ENCODE measurements at regions not wholly inside any gene's neighbourhood (a gene's known extent, or its start where the extent isn't known, plus 50 kb on each side); places are given as distances from the start of the nearest gene placed in this dataset.
A peak's percentile ranks its signal among the peaks of the same experiment; 100 is the strongest.

GRCh38 chr9:87197349-87198130 lies 250.2 kb upstream of the GAS1 start:
- peak in 1 of 2 donors; percentile 45 for DNase-seq
- TF ChIP-seq, protein P1, sequence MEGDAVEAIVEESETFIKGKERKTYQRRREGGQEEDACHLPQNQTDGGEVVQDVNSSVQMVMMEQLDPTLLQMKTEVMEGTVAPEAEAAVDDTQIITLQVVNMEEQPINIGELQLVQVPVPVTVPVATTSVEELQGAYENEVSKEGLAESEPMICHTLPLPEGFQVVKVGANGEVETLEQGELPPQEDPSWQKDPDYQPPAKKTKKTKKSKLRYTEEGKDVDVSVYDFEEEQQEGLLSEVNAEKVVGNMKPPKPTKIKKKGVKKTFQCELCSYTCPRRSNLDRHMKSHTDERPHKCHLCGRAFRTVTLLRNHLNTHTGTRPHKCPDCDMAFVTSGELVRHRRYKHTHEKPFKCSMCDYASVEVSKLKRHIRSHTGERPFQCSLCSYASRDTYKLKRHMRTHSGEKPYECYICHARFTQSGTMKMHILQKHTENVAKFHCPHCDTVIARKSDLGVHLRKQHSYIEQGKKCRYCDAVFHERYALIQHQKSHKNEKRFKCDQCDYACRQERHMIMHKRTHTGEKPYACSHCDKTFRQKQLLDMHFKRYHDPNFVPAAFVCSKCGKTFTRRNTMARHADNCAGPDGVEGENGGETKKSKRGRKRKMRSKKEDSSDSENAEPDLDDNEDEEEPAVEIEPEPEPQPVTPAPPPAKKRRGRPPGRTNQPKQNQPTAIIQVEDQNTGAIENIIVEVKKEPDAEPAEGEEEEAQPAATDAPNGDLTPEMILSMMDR (IDR thresholded peaks at IDR 0.05) = no peak
- Histone ChIP-seq H3K36me3 (no peaks in the 10 kb centered on the region), H3K9me3 (no peaks in the 10 kb centered on the region), H3K27ac (peak overlapping the region in 1 of 2 donors; percentile 21), H3K27me3 (no peaks in the 10 kb centered on the region), H3K4me3 (no peak overlapping the region), H3K4me1 (peaks cover 0 to 31% (median 4%) of the 10 kb centered on the region in 4 donors)
- intact Hi-C loops (cut with DNase I; ENCODE audit: low total_unique reads) = no loop called here

DNA sequence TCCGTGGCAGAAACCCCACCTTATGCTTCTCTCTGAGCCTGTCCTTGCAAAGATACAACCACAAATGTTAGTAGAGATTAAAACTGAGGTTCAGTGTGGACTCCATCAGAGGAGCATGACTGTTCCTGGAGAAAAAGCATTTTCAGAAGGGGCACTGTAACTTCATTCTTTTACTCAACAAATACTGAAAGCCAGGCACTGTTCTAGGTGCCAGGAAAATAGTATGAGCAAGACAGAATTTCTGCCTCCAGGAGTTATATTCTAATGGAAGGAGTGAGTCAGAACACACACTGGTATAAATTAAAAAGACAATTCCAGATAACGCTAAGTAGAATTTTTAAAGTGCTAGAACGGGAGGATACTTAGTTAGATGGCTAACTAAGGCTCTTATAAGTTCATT lies 251.4 kb upstream of the GAS1 start:
- Histone ChIP-seq H3K27ac (no peak overlapping the region), H3K36me3 (no peaks in the 10 kb centered on the region), H3K4me3 (no peak overlapping the region), H3K27me3 (no peaks in the 10 kb centered on the region), H3K4me1 (peaks cover 0 to 28% (median 4%) of the 10 kb centered on the region in 4 donors), H3K9me3 (no peaks in the 10 kb centered on the region)
- TF ChIP-seq, protein P1 (IDR thresholded peaks at IDR 0.05) = no peak
- intact Hi-C loops (cut with DNase I; ENCODE audit: low total_unique reads) = no loop called here
- DNase-seq = no peak

GRCh38 chr9:87199278-87199677 lies 252.0 kb upstream of the GAS1 start:
- Histone ChIP-seq H3K36me3 (no peaks in the 10 kb centered on the region), H3K4me3 (no peak overlapping the region), H3K27ac (no peak overlapping the region), H3K4me1 (peaks cover 0 to 22% (median 0%) of the 10 kb centered on the region in 4 donors), H3K9me3 (no peaks in the 10 kb centered on the region), H3K27me3 (no peaks in the 10 kb centered on the region)
- intact Hi-C loops (cut with DNase I; ENCODE audit: low total_unique reads) = no loop called here
- DNase-seq = no peak
- TF ChIP-seq, protein P1 (IDR thresholded peaks at IDR 0.05) = no peak

- intact Hi-C loops (cut with DNase I; ENCODE audit: low total_unique reads) = no loop called here
These were observed 252.5 kb upstream of the GAS1 start for GRCh38 chr9:87199782-87200181.

DNA sequence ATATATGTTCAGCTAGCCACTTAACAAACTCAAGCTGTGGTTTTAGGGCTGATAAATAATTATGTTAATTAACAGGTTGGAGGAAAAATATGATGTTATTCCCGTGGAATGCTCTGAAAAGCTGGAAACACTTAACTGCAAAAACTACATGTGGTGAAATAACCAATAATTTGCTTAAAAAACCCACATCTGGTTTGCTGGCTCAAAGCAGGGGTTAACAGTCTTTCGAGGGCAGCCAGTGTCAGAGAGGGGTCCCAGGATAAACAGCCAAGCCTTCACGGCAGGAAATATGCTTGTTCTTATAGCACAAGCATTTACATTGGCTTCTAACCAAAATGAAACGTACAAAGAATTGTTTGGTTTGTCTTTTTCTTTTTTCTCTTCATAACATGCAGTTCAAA lies 254.0 kb upstream of the GAS1 start:
- no peak for DNase-seq
- H3K27me3 ChIP-seq = no peaks in the 10 kb centered on the region
- no peaks in the 10 kb centered on the region for H3K36me3 ChIP-seq
- H3K4me1 ChIP-seq = peaks cover 0 to 18% (median 0%) of the 10 kb centered on the region in 4 donors
- no peaks in the 10 kb centered on the region for H3K9me3 ChIP-seq
- intact Hi-C loops (cut with DNase I; ENCODE audit: low total_unique reads) = no loop called here
- no peak overlapping the region for H3K27ac ChIP-seq
- TF ChIP-seq, protein P1 (IDR thresholded peaks at IDR 0.05) = no peak
- no peak overlapping the region for H3K4me3 ChIP-seq

More at GRCh38 chr9:87199782-87200181, 252.5 kb upstream of the GAS1 start:
- Histone ChIP-seq H3K27ac (no peak overlapping the region), H3K4me3 (no peak overlapping the region), H3K27me3 (no peaks in the 10 kb centered on the region), H3K36me3 (no peaks in the 10 kb centered on the region), H3K4me1 (peaks cover 0 to 18% (median 0%) of the 10 kb centered on the region in 4 donors), H3K9me3 (no peaks in the 10 kb centered on the region)
- TF ChIP-seq, protein P1 (IDR thresholded peaks at IDR 0.05) = no peak
- DNase-seq = no peak

Data from tibial artery (tissue), 4 donors.